GM18870 (cell line): ENCODE measurements at regions not wholly inside any gene's neighbourhood (a gene's known extent, or its start where the extent isn't known, plus 50 kb on each side); places are given as distances from the start of the nearest gene placed in this dataset.

Source experiments
- ATAC-seq: cut with Tn5 transposase; IDR thresholded peaks from one replicate; pipeline ENCODE4 v1.9.1; 2021; ENCODE audit warnings: moderate library complexity; ENCODE audit not compliant: unreplicated experiment

DNA sequence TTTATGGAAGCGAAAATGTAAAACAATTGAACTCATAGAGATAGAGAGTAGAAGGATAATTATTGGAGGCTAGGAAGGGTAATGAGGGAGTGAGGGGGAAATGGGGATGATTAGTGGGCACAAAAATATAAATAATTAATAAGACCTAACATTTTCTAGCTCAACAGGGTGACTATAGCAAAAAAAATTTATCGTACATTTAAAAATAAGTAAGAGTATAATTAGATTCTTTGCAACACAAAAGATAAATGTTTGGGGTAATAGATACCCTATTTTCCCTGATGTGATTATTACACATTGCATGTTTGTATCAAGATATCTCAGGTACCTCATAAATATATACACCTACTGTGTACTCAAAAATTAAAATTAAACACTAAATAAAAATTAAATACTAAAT, 1070.0 kb downstream of the LRFN5 start:
- no peak for ATAC-seq

DNA sequence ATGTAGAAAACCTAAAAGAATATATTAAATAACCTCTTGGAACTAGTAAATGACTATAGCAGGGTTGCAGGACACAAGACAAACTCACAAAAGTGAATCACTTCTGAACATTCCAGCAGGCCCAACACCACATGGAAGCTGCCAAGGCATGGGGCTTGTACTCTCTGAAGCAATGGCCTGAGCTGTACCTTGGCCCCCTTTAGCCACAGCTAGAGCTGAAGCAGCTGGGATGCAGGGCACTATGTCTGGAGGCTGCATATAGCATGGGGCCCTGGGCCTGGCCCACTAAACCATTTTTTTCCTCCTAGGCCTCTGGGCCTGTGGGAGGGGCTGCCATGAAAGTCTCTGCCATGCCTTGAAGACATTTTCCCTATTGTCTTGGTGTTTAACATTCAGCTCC, 1067.3 kb downstream of the LRFN5 start:
- no peak for ATAC-seq

DNA sequence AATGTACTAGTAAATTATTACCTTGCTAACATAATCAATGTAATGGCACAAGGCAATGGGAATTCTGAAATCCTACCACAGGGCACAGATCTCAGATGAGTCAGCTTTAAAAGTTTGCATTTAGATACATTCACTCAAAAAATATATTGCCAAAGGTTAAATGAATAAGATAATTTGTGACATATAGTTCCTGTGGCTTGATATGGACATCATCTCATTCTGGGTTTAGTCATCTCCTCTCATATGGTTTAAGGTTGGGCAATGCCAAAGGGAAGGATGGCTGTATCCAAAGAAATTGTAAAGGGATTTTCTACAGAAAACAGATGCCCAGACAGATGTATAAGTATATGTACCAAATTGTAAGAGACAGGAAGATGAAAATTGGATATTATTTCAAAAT, 1065.0 kb downstream of the LRFN5 start:
- no peak for ATAC-seq

DNA sequence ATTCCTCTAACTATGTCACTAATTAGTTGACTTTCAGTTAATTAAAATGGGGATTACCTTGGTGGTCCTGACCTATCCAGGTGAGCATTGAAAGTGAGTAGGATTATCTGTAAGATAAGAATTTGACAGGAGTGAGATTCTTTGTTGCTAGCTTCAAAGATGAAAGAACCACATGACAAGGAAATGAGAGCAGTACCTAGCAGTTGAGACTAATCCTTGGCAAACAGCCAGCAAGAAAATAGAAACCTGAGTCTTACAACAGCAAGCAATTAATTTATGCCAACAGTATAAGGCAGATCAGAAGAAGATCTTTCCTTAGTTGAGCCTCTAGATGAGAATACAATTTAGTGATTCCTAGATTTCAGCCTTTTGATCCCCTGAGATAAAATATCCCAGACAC, 1058.4 kb downstream of the LRFN5 start:
- no peak for ATAC-seq

DNA sequence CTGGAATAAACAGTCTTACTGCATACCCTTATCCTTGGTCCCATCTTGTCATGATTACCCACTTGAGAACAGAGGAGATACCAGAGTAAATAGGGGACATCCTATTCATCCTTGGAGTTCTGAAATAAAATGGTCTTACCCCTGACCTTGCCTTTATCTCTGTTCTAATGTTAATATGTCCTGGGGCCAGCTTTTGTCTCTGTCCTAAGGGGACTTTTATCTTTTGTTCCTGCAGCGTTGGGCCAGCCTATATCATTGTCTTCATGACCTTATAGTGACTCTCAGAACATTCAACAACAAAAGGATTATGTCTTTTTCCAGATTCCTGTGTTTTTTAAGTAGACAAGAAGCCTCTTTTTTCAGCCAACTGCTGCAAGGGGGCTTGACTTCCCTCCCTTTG, 1057.5 kb downstream of the LRFN5 start:
- no peak for ATAC-seq

DNA sequence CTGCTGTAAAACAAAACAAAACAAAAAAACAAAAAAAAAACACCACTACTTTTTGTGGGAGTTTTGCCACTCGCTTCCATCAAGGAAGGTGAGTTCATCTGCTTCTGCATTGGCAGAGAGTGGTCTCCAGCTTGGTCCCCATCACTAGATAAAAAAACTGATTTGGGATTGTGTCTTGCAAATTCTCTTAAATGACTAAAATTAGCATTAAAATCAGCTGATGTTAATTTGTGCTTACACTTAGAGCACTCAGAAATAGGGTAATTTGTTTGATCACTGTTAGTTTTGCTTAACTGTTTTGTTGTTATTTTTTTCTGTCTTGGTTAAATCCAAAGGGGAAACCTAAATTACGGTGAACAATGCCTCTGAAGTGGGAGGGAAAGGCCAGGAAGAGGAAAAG, 1048.0 kb downstream of the LRFN5 start:
- no peak for ATAC-seq

DNA sequence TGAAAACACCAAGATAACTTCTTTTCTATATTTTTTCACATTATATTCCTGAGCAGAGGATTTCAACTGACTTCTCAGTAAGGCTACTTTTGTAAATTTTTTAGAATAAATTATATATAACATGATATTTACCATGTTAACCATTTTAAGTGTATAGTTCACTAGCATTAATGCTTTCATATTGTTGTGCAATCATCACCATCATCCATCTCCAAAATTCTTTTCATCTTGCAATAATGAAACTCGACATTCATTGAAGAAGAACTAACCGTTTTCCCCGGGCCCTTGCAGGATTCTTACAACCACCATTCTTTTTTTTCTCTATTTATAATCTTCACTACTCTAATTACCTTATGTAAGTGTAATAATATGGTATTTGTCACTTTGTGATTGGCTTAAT, 1036.1 kb downstream of the LRFN5 start:
- ATAC-seq, result no peak

DNA sequence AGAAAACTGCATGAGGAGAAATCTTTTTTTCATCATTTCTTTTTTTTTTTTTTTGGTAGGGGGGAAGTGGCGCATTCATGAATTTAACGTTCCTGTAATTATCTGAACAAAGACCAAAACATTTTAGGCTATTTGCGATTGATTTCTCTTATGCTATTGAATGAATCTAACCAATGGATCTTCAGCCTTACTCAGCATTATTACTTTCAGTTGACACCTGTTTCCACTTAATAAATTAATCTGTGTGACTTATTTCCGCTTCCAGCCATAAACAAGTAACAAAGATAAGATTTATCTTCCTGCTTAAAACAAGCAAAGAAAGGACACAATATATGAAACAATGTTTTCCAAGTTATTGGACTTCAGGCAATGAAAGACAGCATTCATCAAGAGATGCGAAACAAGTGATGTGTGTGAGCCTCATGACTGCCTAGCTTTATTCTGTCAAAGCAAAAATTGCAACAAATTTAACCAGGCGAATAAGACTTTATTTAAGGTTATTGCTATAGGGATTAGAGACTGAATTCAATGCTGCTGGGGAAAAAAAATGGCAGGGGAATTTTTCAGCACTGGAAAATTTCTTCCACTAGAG, 1026.9 kb downstream of the LRFN5 start:
- no peak for ATAC-seq

DNA sequence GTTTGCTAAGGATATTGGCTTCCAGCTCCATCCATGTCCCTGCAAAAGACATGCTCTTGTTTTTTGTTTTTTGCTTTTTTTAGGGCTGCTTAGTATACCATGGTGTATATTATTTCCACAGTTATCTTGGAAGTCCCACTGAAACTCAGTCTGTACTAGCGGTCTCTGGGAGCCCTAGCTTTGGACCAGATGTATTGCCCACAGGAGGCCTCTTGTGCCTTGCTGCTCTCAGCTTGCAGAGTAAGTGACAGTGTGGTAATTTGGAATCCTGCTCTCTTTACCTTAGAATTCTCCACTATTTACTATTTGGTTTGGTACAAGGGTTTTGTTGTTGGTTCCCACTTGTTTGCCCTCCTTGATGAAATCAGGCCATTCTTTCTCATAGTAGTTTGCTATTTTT, 1022.9 kb downstream of the LRFN5 start:
- no peak for ATAC-seq

DNA sequence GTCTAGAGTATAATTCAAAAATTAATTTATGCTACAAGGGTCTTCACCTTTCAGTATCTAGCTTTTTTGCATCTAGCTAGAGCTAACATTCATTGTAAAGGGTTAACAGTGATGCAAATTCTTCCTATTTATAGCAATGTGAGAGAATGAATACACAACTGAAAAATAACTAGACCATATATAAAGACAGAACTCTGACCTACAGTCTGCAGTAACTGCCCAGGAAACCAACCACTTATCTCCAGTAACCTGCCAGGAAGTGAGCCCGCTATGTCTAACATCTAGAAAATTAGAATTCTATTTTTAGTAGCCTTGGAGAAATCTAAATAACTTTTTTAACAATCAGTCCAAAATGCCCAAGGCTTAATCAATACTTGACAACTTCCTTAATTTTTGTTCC, 1021.9 kb downstream of the LRFN5 start:
- ATAC-seq, result no peak

DNA sequence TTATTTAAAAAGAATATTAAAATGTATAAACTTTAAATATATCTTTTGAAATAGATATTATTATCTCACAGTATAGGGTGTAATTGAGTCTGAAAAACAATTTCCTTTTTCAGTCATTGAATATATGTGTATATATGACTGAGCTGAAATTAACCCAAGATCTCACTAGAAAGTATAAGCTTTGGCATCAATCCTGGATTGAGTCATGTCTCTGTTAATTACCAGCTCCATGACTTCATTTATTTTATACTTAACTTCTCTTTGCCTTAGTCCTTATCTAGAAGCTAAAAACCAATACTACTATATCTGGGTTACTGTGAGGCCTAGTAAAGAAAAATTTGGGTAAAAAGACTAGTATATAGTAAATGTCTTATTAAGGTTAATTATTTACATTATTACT, 1020.3 kb downstream of the LRFN5 start:
- no peak for ATAC-seq

DNA sequence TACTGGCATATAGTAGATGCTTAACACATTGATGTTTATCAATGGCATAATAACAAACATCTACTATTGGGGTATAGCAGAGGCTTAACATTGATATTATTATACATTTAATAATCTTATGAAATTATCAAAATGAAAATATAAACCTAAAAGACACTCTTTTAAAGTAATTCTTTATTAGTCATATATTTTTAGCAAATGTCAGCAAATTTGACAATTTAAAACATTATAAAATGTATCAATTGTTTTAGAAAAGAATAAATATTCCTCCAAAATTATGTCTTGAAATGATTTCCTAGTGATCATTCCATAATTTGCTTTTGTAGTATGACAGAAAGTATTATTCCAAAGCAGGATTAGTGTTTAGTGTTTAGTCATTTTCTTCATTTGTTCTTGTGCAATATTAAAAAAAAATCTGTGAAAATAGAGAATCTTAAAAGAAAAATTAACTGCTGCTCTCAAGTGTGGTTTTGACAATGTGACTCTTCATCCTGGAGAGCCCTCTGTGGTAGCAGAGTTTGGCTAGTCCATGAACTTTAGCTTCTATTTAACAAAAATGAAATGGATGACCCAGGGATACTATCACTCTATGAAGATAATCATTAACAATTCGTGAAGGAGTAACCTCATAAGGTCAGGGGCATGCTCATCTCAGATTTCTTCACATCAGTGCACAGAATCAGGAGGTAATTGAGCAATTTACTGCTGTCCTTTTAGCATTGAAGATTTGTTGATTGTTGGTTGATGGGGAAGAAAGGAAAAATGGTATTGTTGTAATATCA, 1018.5 kb downstream of the LRFN5 start:
- no peak for ATAC-seq

DNA sequence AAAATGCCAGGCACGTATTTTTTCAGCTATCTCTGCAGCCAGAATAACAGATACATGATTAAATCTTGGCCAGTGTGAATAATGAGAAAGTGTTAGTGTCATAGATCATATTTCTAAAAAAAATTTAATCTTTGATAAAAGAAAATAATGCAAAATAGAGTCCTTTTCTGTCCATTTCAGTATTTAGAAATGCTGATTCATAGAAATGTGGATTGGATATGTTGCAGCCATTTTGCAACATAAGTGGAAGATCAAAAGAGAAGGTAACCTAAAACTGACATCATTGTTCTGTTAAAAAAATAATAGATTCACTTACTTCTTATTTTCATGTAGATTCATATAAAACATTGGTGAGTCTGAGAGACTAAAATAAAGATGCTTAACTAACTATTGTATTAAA, 1010.3 kb downstream of the LRFN5 start:
- ATAC-seq, result no peak

DNA sequence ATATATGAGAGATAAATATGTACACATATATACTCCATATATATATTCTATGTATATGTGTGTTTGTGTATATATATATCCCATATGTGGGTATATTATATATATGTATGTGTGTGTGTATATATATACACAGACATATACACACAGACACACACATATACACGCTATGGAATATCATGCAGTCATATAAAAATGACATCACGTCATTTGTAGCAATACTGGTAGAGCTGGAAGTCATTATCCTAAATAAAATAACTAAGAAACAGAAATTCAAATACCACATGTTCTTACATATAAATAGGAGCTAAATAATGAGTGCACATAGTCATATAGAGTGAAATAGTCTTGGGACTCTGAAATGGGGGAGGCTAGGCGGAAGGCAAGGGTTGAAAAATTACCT, 1000.2 kb downstream of the LRFN5 start:
- ATAC-seq, result no peak

DNA sequence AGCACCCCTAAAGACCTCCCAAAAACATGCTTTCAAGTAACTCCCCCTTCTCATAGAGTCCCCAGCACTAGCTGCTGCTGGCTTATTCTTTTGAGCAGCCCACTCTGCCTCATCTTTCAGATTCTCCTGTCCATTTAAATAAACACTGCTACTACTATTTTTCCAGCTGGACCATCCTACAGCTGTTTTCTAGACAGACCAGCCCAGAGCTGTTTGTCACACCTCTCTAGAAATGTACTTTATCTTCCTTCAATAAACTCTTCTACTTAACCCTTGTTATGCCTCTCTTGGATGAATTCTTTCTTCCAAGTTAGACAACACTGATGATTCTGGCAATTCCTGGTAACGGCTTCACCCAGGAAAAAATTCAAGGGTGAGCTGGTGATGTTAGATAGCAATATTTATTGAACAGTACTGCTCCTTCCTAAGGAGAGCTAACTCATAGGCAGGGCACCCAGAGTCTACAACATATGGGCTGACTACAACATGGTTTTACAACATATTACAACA, 995.7 kb downstream of the LRFN5 start:
- ATAC-seq, result no peak

DNA sequence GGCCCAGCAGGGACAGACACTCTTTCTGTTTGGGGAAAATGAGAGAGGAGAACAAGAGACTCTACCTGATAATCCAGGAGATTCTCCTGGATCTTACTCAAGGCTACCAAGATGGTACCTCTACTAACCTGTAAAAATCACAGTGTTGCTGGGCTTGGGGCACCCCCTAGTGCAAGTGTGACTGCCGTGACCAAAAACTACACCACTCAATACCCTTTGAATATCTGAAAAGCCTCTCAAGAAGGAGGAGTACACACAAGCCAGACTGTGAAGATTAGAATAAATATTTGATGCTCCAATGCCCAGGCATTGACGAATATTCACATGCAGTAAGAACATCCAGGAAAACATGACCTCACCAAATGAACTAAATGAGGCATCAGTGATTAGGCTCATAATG, 965.4 kb downstream of the LRFN5 start:
- no peak for ATAC-seq

DNA sequence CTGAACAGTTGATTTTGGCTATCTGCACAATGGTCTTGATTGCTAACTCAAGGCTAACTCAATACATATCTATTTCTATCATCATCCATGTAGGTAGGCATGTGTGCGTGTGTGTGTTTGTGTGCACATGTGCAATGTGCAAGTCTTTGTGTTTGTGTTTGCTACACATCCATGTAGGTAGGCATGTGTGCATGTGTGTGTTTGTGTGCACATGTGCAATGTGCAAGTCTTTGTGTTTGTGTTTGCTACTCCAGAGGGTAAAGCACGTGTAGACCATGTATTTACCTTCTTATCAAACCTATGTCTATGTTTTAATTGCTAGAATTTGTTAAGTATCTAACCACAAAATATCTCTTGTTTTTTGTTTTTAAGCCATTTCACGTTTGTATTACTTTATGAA, 962.6 kb downstream of the LRFN5 start:
- no peak for ATAC-seq

DNA sequence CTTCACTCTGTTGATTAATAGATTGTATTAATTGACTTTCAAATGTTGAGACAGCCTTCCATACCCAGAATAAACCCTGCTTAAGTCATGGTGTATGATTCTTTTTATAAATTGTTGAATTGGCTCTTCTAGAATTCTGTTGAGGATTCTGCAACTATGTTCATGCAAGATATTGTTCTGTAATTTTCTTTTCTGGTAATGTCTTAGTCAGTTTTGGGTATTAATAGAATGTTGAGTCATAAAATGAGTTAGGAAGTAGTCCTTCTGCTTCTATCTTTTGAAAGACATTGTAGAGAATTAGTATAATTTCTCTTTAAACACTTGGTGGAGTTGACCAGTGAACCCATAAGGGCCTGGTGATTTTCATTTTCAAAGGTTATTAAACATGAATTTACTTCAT, 958.9 kb downstream of the LRFN5 start:
- ATAC-seq, result no peak

DNA sequence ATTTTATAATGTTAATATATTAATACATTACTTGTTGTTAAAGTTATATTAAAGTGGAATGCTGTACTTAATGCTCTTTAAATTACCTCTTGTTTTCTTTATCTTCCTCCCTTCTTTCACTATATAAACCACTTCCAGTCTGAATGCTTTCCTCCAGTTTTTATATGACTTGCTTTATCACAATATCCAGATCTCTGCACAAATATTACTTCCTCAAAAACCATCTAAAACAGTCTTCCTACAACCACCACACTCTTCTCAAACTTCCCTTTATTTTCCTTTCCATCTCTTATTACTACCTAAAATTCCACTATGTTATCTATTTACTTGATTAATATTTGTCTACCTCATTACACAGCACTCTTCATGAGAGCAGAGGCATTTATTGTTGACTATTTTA, 956.6 kb downstream of the LRFN5 start:
- ATAC-seq, result no peak

DNA sequence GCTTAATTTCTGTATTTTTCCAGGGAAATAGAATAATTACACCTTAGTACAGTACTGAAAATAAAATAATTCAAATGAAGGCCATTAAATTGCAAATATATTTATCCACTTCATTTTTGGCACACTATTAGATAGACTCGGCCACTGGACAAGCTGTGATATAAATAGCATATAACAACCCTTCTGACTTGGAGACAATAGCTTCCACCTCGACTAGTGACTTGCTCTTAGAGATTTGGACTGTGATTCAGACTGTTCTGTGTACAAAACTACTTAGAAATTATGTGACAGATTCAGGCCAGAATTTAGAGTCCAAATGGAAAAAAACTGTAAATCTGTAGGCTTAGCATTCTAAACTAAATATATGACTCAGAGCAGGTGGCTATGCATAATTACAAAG, 949.9 kb downstream of the LRFN5 start:
- no peak for ATAC-seq

DNA sequence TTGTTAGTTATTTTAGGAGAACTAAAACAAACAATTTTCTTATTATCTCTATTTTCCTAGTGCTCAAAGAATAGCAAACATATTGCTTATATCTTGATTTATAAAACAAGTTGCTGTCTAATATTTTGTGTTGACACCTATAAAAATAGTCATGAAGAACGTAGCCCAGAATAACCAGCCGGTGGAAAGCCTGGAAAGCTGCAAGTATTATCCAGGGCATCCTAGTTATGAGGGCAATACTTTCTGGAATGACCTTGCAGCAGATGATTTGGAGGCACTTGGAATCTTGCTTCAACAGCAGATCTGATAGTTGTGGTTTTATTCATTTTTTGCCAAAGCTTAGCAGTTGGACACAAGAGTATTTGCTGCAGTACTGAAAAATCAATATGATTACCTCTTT, 948.7 kb downstream of the LRFN5 start:
- no peak for ATAC-seq

DNA sequence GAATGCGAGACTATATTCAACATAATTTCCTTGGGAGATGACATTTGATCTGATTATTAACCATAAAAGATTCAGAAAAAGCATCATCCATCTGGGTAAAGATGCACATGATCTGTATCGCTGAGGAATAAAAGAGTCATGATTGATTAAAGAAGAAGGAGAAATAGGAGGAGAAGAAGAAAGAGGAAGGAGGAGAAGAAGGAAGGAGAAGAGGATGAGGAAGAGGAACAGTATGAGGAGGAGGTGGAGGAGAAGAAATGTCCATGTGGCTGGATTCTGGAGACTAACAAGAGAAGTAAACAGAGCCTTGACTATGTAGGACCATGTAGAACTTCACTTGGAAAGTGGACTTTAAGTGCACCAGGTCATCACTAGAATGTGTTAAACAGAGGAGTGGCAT, 947.4 kb downstream of the LRFN5 start:
- no peak for ATAC-seq

DNA sequence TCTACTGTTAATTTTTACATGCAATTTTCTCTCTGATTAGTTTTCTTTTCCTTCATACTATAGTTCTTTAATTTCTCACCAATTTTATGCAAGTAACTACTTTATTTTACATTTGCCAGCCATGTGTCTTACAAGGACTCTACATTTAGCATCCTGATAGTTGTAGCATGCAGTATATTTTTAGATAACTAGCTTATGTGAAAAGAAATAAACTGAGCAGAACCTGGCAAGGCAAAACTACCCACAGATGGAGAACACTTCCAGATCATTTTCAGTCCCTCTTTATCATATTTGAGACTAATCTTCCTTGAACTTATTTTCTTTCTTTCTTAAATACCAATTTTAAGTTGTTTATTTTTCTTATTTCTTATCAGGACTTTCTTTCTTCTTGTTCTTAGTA, 943.6 kb downstream of the LRFN5 start:
- no peak for ATAC-seq
